SKM-1 treated with dmso at 0.1 percent for 144 hours (cell line): ENCODE measurements at regions not wholly inside any gene's neighbourhood (a gene's known extent, or its start where the extent isn't known, plus 50 kb on each side); places are given as distances from the start of the nearest gene placed in this dataset.
"Not testable (repeated sequence)": the region's sequence is repeated elsewhere in the genome, so short reads cannot be mapped to it uniquely, and the experiment has no call there.

Source experiments
- DNase-seq: peaks from one replicate; lab custom pipeline; 2025; ENCODE audit not compliant: unreplicated experiment; lab: John Stamatoyannopoulos, UW

DNA sequence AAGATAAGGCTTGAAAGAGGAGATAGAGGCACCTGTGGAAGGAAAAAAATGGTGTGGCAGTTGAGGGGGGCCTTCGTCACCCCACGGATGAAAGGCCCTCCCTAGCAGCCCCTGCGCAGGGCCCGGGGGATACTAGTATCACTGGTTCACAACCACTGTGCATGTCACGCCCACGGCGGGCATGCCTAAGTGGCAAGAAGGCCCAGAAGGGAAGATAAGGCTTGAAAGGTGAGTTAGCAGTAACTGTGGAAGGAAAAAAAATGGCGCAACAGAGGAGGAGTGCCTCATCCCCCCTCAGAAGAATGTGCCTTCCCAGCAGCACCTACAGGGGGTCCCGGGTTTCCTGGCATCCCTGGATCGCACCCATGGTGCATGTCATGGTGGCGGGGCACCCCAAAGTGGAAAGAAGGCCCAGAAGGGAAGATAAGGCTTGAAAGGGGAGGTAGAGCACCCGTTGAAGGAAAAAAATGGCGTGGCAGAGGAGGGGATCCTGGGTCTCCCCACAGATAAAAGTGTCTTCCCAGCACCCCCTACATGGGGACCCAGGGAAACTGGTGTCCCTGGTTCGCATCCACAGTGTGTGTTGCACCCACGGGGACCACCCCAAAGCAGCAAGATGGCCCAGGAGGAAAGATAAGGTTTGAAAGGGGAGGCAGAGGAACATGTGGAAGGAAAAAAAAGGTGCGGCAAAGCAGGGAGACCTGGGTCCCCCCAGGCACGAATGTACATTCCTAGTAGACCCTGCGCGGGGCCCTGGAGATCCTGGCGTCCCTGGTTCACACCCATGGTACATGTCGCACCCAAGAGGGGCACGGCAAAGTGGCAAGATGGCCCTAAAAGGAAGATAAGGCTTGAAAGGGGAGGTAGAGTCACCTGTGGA, 279.2 kb downstream of the ALG10 start:
- DNase-seq: no peak

DNA sequence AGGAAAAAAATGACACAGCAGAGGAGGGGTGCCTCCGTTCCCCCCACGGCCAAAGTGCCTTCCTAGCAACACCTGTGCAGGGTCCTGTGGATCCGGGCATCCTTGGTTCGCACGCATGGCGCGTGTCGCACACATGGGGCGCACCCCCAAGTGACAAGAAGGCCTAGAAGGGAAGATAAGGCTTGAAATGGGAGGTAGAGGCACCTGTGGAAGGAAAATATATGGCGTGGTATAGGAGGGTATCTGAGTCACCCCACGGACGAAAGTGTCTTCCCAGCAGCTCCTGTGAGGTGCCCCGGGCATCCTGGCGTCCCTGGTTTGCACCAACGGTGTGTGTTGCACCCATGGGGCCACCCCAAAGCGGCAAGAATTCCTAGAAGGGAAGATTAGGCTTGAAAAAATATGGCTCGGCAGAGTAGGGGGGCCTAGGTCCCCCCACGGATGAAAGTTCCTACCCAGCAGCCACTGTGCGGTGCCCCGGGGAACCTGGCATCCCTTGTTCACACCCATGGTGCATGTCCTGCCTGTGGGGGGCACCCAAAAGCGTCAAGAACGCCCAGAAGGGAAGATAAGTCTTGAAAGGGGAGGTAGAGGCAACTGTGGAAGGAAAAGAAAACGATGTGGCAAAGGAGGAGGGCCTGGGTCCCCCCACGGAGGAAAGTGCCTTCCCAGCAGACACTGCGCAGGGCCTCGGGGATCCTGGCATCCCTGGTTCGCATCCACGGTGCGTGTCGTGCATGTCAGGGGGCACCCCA, 280.0 kb downstream of the ALG10 start:
- no peak for DNase-seq

GRCh38 chr12:34303091-34303870, 281.0 kb downstream of the ALG10 start:
- DNase-seq: no peak

DNA sequence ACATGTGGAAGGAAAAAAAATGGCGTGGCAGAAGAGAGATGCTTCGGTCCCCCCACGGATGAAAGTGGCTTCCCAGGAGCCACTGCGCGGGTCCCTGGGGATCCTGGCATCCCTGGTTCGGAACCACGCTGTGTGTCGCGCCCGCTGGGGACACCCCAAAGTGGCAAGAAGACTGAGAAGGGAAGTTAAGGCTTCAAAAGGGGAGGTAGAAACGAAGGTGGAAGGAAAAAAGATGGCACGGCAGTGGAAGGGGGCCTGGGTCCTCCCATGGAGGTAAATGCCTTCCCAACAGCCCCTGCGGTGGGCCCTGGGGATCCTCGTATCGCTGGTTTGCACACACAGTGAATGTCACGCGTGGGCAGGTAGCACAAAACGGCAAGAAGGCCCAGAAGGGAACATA, 281.7 kb downstream of the ALG10 start:
- no peak for DNase-seq

DNA sequence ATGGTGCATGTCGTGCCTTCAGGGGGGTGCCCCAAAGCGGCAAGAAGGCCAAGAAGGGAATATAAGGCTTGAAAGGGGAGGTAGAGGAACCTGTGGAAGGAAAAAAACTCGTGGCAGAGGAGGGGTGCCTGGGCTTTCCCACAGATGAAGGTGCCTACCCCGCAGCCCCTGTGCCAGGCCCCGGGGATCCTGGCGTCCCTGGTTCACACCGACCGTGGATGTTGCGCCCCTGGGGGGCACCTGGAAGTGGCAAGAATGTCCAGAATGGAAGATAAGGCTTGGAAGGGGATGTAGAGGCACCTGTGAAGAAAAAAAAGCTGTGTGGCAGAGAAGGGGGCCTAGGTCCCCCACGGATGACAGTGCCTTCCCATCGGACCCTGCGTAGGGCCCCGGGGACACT, 282.2 kb downstream of the ALG10 start:
- no peak for DNase-seq

- DNase-seq: no peak
Measured at GRCh38 chr12:34305176-34305575, 282.9 kb downstream of the ALG10 start.

GRCh38 chr12:34306133-34306830, 284.0 kb downstream of the ALG10 start:
- no peak for DNase-seq

GRCh38 chr12:34309806-34310804, 287.8 kb downstream of the ALG10 start:
- DNase-seq: not testable (repeated sequence)

DNA sequence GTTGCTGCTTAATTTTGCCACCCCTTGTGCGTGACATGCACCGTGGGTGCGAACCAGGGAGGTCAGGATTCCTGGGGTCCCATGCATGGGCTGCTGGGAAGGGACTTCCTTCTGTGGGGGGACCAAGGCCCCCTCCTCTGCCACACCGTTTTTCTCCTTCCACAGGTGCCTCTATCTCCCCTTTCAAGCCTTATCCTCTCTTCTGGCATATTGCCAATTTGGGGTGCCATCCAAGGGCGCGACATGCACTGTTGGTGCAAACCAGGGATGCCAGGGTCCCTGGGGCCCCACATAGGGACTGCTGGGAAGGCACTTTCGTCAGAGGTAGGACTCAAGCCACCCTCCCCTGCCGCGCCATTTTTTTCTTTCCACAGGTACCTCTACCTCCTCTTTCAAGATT, 289.0 kb downstream of the ALG10 start:
- DNase-seq: no peak

GRCh38 chr12:34327671-34328070, 305.4 kb downstream of the ALG10 start:
- DNase-seq: no peak

GRCh38 chr12:34333337-34333736, 311.0 kb downstream of the ALG10 start:
- DNase-seq: no peak

GRCh38 chr12:34334538-34334937, 312.2 kb downstream of the ALG10 start:
- no peak for DNase-seq

- no peak for DNase-seq
Measured at GRCh38 chr12:34334953-34335743, 312.9 kb downstream of the ALG10 start.

- no peak for DNase-seq
Measured at GRCh38 chr12:34335819-34336262, 313.5 kb downstream of the ALG10 start.

DNA sequence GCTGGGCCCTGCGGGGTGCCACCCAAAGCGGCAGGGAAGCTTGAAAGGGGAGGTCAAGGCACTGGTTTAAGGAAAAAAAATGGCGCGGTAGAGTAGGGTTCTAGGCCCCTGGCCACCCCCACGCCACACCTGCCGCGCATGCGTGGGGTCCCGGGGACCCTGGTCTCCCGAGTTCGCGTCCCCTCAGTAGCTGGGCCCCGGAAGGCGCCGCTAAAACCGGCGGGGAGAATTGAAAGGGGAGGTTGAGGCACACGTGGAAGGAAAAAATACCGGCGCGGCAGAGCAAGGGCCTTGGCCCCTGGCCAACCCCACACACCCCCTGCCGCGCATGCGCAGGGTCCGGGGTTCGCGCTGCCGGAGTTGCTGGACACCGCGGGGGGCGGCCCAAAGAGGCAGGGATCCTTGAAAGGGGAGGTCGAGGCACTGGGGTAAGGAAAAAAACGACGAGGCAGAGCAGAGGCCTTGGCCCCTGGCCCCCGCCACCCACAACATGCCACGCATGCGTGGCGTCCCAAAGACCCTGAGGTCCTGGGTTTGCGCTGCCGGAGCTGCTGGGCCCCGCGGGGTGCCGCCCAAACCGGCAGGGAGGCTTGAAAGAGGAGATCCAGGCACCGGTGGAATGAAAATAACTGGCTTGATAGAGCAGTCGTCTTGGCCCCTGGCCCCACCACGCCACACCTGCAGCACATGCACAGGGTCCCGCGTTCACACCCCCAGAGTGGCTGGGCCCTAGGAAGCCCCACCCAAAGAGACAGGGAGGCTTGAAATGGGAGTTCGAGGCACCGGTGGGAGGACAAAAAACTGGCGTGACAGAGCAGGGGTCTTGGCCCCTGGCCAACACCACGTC, 314.5 kb downstream of the ALG10 start:
- no peak for DNase-seq

DNA sequence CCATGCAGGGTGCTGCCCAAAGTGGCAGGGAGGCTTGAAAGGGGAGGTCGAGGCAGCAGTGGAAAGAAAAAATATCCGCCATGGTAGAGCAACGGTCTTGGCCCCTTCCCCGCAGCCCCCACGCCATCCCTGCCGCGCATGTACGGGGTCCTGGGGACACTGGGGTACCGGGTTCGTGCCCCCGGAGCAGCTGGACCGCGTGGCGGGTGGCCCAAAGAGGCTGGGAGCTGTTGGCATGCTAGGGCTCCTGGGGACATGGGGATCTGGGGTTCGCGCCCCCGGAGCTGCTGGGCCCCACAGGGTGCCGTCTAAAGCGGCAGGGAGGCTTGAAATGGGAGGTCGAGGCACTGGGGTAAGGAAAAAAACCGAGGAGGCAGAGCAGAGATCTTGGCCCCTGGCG, 316.5 kb downstream of the ALG10 start:
- no peak for DNase-seq

DNA sequence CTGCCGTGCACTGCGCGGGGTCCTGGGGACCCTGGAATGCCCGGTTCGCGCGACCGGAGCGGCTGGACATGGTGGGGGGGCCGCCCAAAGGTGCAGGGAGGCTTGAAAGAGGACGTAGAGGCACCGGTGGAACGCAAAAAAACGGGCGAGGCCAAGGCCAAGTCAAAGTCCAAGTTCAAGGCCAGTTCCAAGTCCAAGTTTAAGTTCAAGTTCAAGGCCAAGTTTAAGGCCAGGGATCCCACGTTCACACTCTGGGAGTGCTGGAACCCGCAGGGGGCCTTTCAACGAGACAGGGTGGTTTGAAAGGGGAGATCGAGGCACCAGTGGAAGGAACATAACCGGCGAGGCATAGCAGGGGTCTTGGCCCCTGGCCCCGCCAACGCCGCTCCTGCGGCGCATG, 317.6 kb downstream of the ALG10 start:
- DNase-seq: no peak
